Choroid plexus epithelial cell (primary cell): ENCODE measurements at regions not wholly inside any gene's neighbourhood (a gene's known extent, or its start where the extent isn't known, plus 50 kb on each side); places are given as distances from the start of the nearest gene placed in this dataset.
"Not testable (repeated sequence)": the region's sequence is repeated elsewhere in the genome, so short reads cannot be mapped to it uniquely, and the experiment has no call there.

ENCODE experiments used
- DNase-seq: peaks from one replicate; pipeline ENCODE4 v3.0.0-alpha.2; 2010; ENCODE audit warnings: low read depth
- H3K4me3 ChIP-seq: 2 replicates; pipeline ENCODE4 v1.5.1; 2011; ENCODE audit warnings: low read depth, mild to moderate bottlenecking, control low read depth, low read length, moderate library complexity
- TF ChIP-seq, protein P1 (sequence below): conservative IDR thresholded peaks from 2 replicates; pipeline ENCODE4 v1.5.1; 2011; ENCODE audit warnings: low read depth, mild to moderate bottlenecking, control low read depth, inconsistent platforms, low read length, moderate library complexity

DNA sequence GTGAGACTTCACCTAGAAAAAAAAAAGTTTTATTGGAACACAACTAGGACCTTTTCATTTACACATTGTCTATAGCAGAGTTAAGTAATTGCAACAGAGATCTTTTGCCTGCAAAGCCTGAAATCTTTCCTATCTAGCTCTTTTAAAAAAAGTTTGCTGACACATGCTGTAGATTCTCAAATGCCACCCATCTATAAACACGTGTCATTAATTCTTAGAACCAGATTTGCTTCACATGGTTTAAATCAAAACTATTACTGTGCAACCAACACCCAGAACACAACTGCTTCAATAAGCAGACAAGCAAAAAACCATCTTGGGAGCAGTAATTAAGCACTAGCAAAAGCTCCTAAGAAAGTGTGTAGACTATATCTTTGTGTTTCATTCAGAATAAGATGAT lies 55.0 kb downstream of the OXSM start:
- DNase-seq = no peak

DNA sequence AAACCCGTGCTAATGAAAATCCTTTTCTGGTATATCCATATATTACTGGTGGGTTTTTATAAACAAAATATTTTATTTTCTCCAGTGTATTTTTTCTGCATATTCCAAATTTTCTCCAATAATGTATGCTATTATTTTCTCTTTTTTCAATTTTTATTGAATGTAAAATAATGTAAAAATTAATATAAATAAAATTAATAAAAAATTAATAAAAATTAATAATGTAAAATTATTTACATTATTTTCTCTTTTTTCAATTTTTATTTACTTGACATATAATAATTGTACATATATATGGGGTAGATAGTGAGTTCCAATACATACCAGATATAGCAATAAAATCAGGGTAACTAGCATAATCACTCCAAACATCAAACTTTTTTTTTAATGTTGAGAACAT lies 56.4 kb downstream of the OXSM start:
- H3K4me3 ChIP-seq = no peak overlapping the region
- TF ChIP-seq, protein P1, sequence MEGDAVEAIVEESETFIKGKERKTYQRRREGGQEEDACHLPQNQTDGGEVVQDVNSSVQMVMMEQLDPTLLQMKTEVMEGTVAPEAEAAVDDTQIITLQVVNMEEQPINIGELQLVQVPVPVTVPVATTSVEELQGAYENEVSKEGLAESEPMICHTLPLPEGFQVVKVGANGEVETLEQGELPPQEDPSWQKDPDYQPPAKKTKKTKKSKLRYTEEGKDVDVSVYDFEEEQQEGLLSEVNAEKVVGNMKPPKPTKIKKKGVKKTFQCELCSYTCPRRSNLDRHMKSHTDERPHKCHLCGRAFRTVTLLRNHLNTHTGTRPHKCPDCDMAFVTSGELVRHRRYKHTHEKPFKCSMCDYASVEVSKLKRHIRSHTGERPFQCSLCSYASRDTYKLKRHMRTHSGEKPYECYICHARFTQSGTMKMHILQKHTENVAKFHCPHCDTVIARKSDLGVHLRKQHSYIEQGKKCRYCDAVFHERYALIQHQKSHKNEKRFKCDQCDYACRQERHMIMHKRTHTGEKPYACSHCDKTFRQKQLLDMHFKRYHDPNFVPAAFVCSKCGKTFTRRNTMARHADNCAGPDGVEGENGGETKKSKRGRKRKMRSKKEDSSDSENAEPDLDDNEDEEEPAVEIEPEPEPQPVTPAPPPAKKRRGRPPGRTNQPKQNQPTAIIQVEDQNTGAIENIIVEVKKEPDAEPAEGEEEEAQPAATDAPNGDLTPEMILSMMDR = no peak
- DNase-seq = no peak

More for the DNA sequence above, 55.0 kb downstream of the OXSM start:
- TF ChIP-seq, protein P1 = no peak
- H3K4me3 ChIP-seq = no peak overlapping the region

GRCh38 chr3:25849091-25849490 lies 59.2 kb downstream of the OXSM start:
- no peak overlapping the region for H3K4me3 ChIP-seq
- no peak for DNase-seq
- TF ChIP-seq, protein P1 = no peak

- no peak overlapping the region for H3K4me3 ChIP-seq
- DNase-seq = peak; percentile 43
- TF ChIP-seq, protein P1 = no peak
Measured at GRCh38 chr3:25849641-25850385, 59.9 kb downstream of the OXSM start.

DNA sequence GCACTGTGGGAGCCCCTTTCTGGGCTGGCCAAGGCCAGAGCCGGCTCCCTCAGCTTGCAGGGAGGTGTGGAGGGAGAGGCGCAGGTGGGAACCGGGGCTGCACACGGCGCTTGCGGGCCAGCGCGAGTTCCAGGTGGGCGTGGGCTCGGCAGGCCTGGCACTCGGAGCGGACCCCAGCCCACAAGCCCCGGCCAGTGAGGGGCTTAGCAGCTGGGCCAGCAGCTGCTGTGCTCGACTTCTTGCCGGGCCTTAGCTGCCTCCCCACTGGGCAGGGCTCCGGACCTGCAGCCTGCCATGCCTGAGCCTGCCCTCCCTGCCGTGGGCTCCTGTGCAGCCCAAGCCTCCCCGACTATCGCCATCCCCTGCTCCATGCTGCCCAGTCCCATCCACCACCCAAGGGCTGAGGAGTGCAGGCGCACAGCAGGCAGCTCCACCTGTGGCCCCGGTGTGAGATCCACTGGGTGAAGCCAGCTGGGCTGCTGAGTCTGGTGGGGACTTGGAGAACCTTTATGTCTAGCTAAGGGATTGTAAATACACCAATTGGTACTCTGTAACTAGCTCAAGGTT lies 61.9 kb downstream of the OXSM start:
- DNase-seq = not testable (repeated sequence)

GRCh38 chr3:25854214-25854613 lies 64.3 kb downstream of the OXSM start:
- TF ChIP-seq, protein P1 = no peak
- DNase-seq = peak; percentile 55
- H3K4me3 ChIP-seq = no peak overlapping the region

More for the DNA sequence above, 61.9 kb downstream of the OXSM start:
- H3K4me3 ChIP-seq = not testable (repeated sequence)

DNA sequence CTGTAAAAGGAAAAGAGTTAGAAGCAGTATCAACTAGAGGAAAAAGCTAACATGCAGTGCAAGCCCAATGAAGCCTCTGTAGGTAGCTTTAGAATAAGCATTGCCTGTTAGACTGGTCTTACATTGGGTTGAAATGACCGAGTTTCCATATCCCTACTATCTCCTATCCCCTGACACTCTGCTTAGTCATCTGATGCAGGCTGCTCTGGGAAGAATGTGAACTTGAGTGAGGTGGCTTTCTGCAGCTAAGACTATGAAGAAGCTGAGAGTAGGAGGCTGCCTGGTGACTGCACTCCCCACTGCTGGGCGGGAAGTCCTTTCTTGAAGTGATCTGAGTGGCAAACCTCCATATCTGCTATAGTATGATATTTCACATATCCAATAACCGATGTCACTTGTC lies 64.7 kb downstream of the OXSM start:
- peak; percentile 71 for DNase-seq
- H3K4me3 ChIP-seq = no peak overlapping the region
- TF ChIP-seq, protein P1 = no peak
